GF-D8 (cell line): ENCODE measurements at regions not wholly inside any gene's neighbourhood (a gene's known extent, or its start where the extent isn't known, plus 50 kb on each side); places are given as distances from the start of the nearest gene placed in this dataset.
"Not testable (repeated sequence)": the region's sequence is repeated elsewhere in the genome, so short reads cannot be mapped to it uniquely, and the experiment has no call there.

ENCODE experiments used
- DNase-seq: peaks from one replicate; lab custom pipeline; 2025; lab: John Stamatoyannopoulos, UW

DNA sequence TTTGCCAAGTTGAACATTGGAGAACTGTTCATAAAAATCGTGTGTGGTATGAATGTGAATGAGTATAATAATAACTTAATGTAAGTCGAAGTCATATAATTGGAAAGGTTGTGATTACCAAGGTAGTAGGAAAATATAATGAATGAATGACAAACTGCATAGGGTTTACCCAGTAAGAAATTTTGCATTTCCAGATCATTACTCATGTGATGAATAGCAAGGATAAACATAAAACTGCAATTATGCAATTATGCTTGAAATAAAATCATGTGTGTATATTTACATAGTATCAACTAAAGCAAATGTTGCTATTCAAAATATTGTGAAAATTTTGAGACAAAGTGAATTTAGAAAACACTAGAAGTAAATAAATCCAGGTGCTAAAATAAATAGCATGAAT is 1108.7 kb upstream of the TMEFF2 start:
- no peak for DNase-seq

DNA sequence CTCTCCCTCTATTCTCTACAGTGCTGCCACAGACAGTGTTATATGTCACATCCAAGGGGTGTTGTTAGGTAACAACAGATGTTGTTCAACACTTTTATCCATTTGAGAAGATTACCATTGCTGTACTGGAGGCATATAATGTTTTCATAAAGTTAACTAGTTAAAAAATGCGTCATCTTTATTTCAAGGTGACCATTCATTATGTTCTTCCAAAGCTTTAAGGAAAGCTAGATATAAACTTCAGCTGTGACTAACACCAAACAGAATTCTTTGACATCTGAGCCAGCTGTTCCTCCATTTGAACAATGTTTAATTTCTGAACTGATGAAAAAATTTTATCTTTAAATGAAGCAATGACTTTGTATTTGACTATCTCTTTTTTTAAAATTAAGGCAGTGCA is 1099.6 kb upstream of the TMEFF2 start:
- DNase-seq: no peak

DNA sequence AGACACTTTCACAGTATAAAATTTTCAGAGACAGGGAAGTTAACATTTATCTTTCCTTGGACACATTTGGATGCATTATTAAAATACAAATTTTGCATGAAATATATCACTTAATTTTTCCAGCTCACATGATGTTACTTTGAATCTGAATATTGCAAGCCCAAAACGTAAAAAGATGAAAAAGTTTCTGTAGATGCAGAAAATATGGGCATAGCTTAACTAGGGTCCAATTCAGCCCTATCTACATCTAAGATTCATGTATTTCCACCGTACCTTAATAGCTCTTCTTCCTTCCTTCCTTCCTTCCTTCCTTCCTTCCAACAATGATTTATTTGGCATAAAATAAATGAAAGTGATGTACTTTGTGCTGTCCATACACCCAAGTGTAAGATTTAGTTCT is 1084.6 kb upstream of the TMEFF2 start:
- DNase-seq: no peak

DNA sequence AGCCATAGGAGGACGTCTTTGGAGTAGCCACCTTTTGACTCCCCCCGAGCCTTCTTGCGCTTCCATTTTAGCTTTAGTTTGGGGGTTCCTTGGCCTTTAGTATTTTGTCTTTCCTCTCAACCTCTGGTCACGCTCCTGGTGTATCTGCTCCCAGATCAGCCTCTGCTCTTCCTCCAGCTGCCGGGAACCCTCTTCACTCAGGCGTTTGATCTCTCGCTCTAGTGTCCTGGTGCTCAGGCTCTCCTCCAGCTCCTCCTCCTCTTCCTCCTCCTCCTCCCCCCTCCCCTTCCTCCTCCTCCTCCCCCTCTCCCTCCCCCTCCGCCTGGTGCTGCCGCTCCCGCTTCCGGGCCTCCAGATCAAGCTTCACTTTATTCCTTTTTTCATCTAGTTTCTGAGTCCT is 1082.3 kb upstream of the TMEFF2 start:
- DNase-seq: no peak

DNA sequence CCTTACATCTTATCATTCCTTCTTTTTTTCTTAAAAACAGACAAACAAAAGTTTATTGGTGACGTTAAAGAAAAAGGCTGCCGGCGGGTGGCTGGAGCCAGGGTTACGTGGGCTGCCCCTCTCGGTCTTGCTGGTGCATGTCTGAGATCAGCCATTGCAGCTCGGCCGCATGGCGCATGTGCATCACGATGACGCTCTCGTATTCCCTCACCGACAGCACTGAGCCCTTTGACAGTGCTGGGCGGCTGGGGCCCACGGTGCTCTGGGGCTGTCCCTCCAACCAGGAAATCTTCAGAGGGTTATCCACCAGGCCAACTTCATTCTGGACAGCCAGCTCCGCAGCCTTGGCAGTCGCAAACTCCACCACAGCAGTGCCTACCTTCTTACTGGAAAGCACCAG is 1081.8 kb upstream of the TMEFF2 start:
- no peak for DNase-seq

DNA sequence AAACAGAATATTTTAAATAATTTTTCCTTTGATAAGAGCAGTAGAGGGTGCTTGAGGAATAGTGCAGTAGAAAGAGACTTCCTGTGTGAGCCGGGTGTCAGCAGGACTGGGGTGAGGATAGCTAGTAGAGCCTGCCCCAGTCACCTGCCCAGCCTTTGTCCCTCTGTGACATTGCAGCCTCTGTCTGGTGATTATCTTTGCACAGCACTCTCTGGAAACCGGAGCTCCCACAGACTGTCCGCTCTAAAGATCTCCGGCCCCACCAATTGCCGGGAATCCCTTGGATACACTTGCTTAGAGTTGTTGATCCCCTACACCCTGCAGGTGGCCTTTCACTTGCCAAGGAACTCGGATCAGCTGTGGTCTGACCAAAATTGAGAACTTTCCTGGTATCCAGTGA is 1081.3 kb upstream of the TMEFF2 start:
- DNase-seq: no peak

DNA sequence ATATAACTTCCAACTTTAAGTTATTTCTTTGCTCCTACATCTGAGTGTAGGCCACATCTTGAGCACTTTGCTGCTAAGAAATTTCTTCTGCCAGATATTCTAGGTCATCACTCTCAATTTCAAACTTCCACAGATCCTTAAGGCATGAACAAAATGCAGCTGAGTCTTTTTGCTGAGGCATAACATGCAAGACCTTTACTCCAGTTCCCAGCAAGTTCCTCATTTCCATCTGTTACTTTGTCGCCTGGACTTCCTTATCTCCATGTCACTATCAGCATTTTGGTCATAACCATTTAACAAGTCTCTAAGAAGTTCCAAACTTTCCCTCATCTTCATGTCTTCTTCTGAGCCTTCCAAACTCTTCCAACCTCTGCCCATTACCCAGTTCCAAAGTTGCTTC is 1077.3 kb upstream of the TMEFF2 start:
- peak; percentile 36 for DNase-seq

DNA sequence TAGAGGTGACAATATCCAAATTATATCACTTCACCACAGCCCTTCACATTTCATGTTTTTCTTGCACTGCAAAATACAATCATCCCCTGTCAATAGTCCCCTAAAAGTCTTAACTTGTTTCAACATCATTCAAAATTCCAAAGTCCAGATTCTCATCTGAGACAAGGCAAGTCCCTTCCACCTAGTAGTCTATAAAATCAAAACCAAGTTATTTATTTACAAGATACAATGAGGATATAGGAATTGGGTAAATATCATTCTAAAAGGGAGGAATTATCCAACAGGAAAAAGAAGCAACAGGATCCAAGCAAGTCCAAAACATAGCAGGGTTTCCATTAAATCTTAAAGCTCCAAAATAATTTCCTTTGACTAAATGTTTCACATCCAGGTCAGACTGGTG is 1076.1 kb upstream of the TMEFF2 start:
- DNase-seq: no peak

DNA sequence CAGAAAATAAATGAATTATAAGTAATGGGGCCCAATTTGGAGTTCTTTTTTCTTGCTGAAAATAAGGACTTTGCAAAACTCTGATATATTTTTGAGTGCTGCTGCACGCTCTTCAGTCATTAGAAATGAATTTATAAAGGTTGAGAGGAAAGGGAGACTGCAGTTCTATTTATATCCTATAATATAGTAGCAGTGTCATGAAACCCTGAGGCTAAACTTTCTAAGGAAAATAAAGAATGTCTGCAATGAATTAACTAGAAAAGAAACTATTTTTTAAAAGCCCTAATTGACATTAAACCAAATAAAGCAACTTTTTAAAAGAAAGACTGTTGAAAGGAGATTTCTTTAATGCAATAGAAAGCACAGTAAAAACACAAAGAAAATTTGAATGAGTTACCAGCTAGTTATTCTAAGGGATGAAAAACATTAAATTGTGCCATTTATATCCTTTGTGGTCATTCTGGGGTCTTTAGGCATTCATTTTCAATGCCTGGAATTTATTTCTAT is 1072.8 kb upstream of the TMEFF2 start:
- DNase-seq: no peak

DNA sequence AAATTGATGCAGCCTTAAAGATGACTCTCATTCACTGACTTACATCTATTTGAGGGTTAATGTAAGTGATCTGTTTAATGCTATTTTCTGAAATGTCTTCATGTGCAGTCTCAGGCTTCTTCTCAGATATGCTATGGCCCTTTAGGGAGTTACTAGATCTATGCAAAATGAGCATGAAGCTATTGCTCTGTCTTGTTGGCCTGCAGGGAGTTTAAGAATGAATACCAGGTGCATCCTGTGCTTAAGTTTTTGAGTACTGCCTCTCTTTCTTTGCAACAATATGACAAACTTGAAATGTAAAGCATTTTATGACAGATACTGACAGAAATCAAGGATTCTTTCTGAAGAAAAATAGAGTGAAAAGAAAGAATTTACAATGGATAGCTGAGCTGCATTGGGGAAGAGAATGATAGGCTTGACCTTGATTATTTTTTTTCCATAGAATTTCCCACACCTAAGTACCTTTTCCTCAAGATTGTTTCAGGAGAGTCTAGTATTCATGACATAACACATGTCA is 1058.3 kb upstream of the TMEFF2 start:
- no peak for DNase-seq

DNA sequence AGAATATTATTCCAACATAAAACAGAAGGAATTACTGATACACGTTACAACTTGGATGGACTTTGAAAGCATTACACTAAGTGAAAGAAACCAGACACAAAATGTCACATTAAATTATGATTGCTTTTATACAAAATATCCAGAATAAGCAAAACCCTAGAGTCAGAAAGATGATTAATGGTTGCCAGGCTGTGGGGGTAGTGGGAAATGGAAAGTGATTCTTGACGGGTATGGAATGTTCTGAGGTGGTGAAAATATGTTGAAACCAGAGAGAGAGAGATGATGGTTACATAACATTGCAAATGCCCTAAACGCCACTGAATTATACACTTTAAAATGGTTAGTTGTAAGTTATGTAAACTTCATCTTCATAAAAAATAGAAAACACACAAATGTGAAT is 1057.2 kb upstream of the TMEFF2 start:
- DNase-seq: no peak

DNA sequence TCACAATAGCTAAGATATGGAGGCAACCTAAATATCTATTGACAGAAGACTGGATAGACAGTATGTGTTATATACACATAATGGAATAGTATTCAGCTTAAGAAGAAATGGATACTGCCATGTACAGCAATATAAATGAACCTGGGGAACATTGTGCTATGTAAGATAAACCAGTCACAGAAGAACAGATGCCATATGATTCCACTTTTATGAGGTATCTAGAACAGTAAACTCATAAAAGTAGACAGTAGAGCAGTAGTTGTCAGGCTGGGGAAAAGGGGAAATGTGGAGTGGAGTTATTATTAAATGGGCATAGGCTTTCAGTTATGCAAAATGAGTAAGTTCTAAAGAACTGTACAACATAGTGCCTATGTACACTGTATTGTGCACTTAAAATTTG is 1055.7 kb upstream of the TMEFF2 start:
- DNase-seq: no peak

DNA sequence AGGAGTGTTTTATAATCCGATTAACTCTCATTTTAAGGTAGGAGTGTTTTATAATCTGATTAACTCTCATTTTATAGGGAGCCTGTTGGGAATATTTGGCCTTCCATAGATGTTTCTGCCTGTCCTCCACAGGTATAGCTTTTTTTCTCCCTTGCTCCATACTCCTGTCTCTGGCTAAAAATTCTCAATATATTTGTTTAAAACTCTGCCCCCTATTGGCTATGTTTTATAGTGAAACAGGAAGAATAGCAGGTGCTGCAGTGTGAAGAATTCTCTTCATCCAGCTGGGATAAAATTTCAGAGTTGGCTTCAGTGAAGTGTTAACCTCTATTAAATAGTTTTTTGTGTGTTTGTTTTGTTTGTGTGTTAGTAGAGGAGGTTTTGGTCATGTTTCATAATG is 1046.0 kb upstream of the TMEFF2 start:
- no peak for DNase-seq

DNA sequence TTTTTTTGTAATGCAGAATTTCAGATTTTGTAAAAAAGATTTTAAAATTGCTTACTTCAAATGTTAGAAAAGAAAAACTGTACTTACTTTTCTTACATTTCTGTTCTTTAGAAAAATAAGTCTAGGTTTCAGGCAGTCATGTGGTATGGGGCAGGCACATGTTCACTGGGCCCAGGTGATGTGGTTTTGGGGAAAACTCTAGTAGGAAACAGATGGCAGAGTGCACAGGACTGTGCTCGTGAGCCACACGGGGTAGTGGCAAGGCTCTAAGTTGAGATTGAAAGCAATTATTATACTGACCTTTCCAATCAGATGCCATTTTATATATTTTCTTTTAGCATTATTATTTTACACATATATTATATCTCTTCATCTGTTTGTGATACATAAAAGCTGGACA is 1036.9 kb upstream of the TMEFF2 start:
- no peak for DNase-seq

DNA sequence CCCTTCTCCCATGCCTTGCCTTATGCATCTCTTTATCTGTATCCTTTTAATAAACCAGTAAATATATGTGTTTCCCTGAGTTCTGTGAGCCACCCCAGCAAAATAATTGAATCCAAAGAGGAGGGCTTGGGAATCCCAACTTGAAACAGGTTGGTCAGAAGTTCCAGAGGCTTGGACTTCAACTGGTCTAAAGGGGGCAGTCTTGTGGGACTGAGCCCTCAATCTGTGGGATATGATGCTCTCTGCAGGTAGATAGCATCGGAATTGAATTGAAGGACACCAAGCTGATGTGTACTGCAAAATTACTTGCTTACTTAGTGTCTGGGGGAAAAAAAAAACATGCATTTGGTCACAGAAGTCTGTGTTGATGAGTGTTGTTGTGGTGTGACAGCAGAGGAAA is 1033.5 kb upstream of the TMEFF2 start:
- no peak for DNase-seq

DNA sequence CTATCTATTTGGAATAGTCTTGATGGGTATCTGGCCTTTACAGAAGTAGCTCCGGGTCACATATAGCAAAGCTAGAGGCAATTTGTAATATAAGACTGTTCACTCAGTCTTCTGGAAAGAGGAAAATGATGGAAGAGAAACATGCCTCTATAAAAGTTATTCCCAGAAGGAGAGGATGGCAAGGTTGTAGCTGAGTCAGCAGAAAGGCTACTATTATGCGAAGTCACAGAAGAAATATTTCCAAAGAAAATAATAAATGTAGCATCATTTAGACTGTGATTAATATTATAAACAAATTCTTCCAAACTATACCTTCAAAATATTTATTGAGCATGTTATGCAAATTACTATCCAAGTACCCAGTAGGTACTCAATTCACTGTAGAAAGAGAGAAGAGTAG is 1027.7 kb upstream of the TMEFF2 start:
- DNase-seq: no peak

DNA sequence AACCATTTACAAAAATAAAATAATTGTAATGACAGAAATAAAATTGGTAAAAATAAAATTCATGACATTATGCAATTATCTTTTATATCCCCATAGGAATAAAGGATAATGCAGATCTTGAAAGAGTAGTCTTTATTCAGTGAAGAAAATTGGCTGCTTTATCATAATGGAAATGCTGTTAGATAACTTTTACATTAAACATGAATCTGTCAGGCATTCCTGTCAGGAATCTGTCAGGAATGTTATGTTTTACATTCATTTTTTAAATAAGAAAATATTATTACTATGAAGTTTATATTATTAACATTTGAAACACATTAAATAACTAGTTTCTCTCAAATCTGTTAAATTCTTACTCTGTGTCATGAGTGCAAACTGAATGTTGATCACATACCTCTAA is 1024.7 kb upstream of the TMEFF2 start:
- no peak for DNase-seq

DNA sequence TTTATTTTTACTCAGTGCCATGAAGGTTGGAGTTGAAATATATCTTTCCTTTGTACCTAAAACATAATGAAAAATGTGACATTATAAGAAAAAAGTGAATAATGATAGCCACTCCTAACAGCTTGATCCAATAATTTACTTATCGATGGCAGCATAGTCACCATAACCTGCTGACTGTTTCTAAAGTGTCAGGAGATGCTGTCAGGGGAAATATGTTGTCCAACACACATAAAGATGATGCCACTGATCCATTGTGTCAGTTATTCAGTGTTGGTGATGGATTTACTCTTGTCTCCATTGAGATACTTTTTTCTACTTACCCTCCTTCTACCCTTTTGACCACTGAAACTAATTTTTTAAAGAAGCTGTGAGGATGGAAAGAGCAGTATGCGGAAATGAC is 1006.9 kb upstream of the TMEFF2 start:
- no peak for DNase-seq

DNA sequence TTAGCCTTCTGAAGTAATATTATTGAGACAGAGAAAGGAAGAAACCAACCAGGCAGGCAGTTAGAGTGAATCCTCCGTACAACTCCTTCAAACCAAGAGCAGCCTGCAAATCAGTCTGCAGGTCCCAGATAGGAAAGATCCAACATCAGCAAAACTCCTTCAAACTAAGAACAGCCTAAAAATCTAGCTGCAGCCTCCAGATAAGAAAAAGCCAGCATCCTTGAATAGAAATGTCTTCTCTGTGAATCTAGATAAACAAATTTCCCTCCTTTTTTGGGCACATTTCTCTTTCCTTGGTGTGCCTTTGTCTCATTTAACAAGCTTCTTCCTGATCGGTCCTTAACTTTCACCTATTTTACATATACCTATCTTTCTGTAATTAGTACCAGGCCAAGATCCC is 1004.6 kb upstream of the TMEFF2 start:
- no peak for DNase-seq

DNA sequence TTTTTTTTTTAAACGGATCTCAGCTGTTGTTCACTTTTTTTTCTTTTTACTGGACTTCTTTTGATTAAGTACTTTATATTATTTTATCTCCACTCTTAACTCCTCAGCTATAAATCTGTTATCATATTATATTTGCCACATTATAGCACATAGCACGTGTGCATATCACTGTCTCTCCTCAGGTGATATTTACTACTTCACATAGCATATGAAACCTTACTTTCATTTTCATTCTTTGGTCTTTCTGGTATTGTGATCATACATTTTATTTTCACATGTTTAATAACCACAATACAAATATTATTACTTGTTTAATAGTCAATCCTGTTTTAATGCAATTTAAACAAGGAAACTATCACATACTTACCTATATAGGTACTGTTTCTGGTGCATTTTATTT is 993.1 kb upstream of the TMEFF2 start:
- DNase-seq: no peak

DNA sequence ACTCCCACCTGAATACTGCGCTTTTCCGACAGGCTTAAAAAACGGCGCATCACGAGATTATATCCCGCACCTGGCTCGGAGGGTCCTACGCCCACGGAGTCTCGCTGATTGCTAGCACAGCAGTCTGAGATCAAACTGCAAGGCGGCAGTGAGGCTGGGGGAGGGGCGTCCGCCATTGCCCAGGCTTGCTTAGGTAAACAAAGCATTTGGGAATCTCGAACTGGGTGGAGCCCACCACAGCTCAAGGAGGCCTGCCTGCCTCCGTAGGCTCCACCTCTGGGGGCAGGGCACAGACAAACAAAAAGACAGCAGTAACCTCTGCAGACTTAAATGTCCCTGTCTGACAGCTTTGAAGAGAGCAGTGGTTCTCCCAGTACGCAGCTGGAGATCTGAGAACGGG is 976.2 kb upstream of the TMEFF2 start:
- not testable (repeated sequence) for DNase-seq

DNA sequence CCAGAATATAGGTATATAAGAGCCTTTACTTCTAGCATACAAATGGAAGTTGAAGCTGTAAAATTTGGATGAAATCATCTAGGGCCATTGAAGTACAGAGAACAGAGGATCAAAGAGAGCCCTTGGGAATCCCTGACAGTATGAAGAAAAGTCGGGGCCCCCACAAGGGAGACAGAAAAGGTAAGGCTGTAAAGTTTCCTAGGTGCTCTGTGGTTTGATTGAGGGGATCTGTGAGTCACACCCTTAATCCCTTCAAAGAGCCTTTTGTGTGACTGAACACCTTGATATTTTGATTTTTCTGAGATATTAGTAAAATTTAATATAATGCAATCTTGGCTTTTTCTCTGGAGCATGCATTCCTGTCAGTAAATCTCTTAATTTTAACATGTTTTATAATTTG is 961.7 kb upstream of the TMEFF2 start:
- DNase-seq: no peak

DNA sequence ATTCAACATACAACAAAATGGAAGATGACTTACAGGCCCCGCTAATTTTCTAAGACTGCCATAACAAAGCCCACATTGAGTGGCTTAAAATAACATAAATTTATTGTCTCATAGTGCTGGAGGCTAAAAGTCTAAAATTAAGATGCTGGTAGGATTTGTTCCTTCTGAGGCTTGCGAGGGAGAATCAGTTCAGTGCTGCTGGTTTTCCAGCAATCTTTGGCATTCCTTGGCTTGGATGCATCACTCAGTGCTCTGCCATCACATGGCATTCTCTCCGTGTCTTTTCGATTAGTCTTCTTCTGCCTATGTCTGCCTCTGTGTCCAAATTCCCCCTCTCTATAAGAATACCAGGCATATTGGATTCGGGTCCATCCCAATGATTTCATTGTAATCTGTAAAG is 959.3 kb upstream of the TMEFF2 start:
- no peak for DNase-seq

DNA sequence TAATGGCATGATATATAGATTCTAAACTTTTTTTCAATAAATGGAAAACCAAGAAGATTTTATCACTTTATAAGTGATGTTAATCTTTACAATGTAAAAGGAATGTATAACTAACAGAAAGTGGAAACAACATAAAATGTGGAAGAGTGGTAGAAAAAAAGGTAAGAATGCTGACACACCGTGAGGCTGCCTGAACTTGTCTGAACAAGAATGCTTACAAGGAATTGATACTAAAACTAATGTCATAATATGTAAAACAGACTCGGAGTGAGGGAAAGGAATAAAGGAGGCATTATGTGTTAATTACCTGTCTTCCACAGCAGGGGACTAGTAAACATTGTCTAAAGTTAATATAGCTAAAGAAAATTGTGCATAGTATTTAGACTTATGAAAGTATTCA is 958.8 kb upstream of the TMEFF2 start:
- no peak for DNase-seq

DNA sequence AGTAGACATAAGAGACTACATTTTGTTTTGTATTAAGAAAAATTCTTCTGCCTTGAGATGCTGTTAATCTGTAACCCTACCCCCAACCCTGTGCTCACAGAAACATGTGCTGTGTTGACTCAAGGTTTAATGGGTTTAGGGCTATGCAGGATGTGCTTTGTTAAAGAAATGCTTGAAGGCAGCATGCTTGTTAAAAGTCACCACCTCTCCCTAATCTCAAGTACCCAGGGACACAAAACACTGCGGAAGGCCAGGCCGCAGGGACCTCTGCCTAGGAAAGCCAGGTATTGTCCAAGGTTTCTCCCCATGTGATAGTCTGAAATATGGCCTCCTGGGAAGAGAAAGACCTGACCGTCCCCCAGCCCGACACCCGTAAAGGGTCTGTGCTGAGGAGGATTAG is 947.7 kb upstream of the TMEFF2 start:
- DNase-seq: not testable (repeated sequence)
